CD4-positive, alpha-beta T cell treated with Interleukin-1 beta for 1 hour (primary cell): ENCODE measurements at regions not wholly inside any gene's neighbourhood (a gene's known extent, or its start where the extent isn't known, plus 50 kb on each side); places are given as distances from the start of the nearest gene placed in this dataset.

Source experiments
- DNase-seq, 2 donors: peaks; one replicate each; pipeline ENCODE4 v3.0.0-alpha.2; 2020 to 2022

GRCh38 chr20:10807013-10807412 is 133.2 kb upstream of the JAG1 start:
- DNase-seq = no peak

DNA sequence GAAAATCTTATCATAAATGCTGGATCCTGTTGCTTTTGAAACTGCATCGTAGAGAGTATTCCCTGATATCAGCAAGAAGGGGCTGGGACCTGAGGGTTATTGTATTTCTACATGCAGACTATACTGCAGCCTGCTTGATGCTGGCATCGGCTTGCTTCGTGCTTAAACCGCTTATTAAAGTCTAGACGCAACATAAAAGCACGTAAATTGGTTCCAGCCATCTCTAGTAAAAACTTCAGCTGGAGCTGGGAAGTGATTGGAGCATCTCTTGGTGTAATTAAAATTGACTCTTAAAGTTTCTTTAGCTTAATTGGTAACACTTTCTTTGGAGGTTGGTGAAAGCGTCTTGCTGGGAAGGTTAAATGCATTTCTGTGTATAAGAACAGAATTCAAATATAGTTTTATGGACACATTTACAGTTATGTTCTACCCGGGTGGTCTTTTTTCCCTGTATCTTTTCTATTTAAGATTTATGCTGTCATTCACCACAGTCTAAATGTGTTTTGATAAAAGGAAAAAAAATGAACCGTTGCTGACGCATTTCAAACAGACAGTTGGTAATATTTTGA is 139.0 kb upstream of the JAG1 start:
- DNase-seq = no peak

GRCh38 chr20:10823585-10823984 is 149.8 kb upstream of the JAG1 start:
- no peak for DNase-seq

GRCh38 chr20:10824750-10825500 is 151.1 kb upstream of the JAG1 start:
- no peak for DNase-seq

GRCh38 chr20:10826111-10826510 is 152.3 kb upstream of the JAG1 start:
- no peak for DNase-seq

DNA sequence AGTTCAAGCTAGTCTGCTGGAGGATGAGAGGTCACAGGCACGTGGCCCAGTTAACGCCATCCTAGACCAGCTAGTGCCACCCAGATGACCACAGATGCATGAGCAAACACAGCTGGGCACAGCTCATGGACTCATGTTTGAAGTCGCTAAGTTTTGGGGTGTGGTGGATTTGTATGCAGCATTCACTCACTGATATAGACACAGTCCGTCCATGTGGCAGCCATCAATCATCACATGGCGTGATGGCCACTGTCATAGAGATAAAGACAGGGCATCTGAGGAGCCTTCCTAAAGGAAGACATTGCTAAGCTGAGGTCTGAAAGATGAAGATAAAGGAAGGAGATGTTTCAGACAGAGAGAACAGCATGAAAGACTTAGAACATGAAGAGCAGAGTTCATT is 154.4 kb upstream of the JAG1 start:
- no peak for DNase-seq

- no peak for DNase-seq
These were observed 158.3 kb upstream of the JAG1 start for GRCh38 chr20:10832141-10832540.

DNA sequence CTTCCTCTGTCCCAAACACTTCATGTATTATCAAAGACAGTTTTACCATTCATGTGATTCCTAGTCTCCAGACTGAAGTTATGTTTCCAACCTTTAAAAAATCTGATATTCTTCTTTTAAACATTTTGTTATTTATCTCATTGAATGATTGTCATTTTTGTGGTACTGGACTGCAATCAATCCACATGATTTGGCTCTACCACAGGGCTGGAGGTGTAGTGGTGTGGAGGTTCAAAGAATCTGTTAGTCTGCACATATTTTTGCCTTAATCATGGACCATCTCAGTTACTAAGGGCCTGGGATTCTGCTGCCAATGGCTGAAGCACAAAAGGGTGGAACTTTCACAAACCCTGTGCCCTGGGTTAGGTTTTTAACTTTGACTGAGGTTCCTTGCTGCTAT is 164.1 kb upstream of the JAG1 start:
- no peak for DNase-seq

DNA sequence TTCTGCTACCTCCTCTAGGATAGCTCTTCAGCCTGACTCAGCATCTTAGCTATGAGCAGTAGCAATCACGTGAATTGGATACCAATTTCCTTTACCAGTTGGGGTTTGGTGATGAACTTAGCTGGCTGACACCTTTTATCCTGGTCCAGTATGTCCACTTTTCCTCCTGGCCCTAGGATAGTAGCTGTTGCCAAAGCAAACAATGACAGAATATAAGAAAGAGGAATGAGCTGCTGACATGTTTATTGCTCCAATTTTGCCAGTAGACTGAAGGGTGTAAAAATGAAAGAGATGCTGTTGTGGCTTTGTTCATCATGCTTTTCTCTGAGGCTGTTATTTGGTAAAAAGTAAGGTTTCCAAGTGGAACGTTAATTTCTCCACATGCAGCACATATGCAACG is 168.3 kb upstream of the JAG1 start:
- DNase-seq = no peak

- no peak for DNase-seq
These were observed 169.4 kb upstream of the JAG1 start for GRCh38 chr20:10843146-10843711.

- DNase-seq = no peak
These were observed 173.0 kb upstream of the JAG1 start for GRCh38 chr20:10846766-10847165.

DNA sequence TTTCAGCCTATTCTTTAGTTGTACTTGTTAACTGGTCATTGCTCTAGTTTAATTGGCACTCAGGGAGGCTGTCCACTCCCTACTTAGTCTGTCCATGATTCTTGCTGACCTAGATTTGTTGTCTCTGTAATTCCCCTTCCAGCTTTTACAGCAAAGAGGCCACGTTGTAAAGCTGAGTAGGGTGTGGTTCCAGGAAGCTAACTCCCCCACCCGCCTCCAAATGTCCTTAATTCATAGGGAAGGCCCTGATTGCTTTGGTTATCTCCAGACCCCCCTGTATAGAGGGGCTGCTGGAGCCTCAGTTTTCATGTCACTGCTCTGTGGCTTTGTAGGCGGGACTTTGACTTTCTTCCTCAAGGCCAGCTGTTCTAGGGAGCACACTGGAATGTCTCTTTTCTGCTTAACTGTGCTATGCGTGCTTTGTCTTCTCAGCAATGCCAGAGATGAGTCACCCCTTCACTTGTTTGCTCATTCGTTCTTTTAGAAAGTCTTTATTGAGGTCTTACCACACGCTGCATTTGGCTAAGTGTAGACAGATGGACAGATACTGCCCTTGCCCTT is 175.1 kb upstream of the JAG1 start:
- no peak for DNase-seq

DNA sequence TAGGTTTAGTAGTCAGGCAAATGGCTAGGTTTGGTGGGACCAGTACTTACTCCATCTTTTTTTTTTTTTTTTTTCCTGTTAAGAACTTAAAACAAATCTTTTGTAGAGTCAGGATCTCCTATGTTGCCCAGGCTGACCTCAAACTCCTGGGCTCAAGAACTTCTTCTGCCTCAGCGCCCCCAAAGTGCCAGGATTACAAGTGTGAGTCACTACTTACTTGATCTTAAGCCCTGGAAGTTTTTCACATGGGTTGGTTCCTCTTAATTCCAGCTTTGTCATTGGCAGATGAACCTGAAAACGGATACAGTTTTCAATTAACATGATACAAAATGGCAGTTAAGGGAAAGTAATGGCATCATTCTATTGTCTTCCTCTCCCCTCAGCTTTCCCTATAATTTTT is 179.4 kb upstream of the JAG1 start:
- no peak for DNase-seq

DNA sequence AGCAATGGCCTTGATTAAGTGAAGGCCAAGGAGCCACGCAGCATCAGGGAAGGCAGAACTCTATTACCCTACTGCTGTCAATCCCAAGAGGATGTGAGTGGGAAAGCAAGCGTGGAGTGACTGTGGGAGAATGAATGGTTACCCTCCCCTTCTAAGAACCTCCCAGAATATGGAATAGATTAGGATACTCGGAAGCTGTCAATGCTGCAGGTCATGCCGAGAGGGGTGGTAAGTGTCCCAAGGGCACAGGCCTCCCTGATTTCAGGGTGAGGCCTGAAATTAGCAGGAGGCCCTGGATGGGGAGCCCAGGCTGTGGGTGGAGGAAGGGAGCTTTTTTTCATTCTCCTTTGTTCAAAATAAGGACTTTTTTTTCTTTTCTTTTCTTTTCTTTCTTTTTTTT is 179.9 kb upstream of the JAG1 start:
- DNase-seq = no peak

GRCh38 chr20:10854976-10855375 is 181.2 kb upstream of the JAG1 start:
- DNase-seq = no peak

- DNase-seq = no peak
These were observed 182.0 kb upstream of the JAG1 start for GRCh38 chr20:10855778-10856177.

DNA sequence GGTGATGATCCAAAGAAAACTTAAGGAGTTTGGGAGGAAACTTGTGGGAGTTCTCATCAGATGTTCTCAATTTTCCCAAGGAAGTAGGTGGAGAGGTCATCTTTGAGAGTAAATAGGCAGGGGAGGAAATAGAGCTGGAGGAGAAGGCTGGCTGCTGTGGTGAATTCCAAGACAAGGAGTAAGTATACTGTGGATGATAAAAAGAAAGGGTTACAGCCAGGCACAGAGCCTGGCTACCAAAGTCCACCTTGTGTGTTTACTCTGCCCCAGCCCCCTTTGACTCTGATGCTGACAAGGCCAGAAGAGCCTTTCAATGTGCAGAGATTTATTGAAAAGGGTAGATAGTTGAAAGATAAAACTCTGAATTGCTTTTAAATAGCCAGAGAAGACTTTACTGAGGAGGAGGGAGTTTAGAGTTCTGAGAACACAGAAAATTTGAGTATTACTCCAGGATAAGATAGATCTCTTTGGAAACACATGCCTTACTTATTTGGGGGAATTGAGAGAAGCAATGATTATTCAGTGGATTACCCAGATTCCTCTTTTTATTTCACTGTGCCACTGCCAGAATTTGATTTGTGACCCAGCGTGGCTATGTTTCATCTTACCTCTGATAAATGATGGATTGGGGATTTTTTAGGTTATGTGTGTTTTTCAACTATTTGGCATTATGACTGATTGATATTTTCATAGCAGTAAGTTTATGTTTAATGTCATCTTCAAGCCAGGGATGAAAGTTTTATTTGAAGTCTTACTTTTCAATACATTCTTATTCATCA is 182.6 kb upstream of the JAG1 start:
- no peak for DNase-seq

GRCh38 chr20:10857352-10858070 is 183.7 kb upstream of the JAG1 start:
- DNase-seq = peak in 1 of 2 donors; percentile 30

DNA sequence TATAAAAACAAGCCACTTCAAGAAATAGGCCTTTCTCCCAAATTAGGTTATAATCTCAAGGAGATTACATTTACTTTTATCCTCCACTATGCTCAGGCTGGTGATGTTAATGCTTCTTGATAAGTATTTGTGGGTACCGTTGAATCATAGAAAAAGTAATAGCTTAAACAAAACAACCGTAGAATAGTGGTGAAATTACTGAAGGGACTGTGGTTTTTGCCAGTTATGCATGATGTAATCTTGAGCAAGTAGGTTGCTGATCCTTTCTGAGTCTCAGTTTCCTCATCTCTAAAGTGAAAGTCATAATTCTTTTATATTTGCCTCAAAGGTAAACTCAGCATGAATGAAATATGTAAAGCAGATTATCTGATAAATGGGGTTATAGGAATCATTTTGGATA is 187.3 kb upstream of the JAG1 start:
- DNase-seq = no peak

GRCh38 chr20:10861619-10862018 is 187.8 kb upstream of the JAG1 start:
- no peak for DNase-seq

GRCh38 chr20:10863337-10864060 is 189.7 kb upstream of the JAG1 start:
- DNase-seq = no peak

DNA sequence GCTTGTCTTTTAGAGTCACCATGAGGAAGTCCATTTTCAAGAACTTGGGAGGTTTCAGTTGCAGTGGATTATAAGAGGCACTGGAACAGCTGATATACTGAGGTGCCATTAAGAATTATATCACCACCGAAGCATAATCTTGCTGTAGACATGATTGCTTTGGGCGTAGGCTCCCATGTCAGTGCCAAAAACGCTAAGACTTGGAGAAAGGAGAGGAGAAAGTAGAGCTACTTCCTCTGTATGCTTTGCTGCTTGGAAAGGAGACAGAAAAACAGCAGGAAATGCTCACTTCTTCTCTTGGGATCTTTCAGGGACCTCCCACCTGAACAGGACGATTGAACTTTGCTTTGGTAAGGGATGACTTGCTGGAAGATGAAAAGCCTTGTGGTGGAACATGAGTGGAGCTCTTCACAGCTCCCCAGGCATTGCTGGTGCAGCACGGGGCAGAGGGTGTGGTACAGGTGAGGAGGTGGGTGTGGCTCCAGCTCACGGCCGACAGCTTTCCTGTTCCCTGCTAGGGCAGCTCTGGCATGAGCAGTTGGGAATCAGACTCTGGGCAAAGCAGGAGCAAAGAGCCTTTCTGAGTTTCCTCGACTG is 190.4 kb upstream of the JAG1 start:
- no peak for DNase-seq
